NCI-H524 (cell line): ENCODE measurements at regions not wholly inside any gene's neighbourhood (a gene's known extent, or its start where the extent isn't known, plus 50 kb on each side); places are given as distances from the start of the nearest gene placed in this dataset.

Experiments
- DNase-seq, 2 experiments: peaks; one replicate each; lab custom pipeline; 2025; lab: John Stamatoyannopoulos, UW

GRCh38 chr10:131689486-131689885, 211.3 kb upstream of the PPP2R2D start:
- no peak for DNase-seq

- no peak for DNase-seq
Measured at GRCh38 chr10:131689954-131690757, 210.7 kb upstream of the PPP2R2D start.

GRCh38 chr10:131690805-131691239, 210.0 kb upstream of the PPP2R2D start:
- DNase-seq = no peak

GRCh38 chr10:131691481-131692090, 209.2 kb upstream of the PPP2R2D start:
- no peak for DNase-seq

GRCh38 chr10:131692176-131692575, 208.6 kb upstream of the PPP2R2D start:
- no peak for DNase-seq

GRCh38 chr10:131692686-131693334, 208.0 kb upstream of the PPP2R2D start:
- DNase-seq = no peak

GRCh38 chr10:131693766-131694165, 207.0 kb upstream of the PPP2R2D start:
- DNase-seq = no peak

GRCh38 chr10:131694168-131694780, 206.5 kb upstream of the PPP2R2D start:
- DNase-seq = no peak

GRCh38 chr10:131694781-131695495, 205.9 kb upstream of the PPP2R2D start:
- DNase-seq = no peak

GRCh38 chr10:131695496-131696165, 205.2 kb upstream of the PPP2R2D start:
- DNase-seq = no peak

GRCh38 chr10:131697476-131698128, 203.2 kb upstream of the PPP2R2D start:
- peak in 1 of 2 experiments; percentile 16 for DNase-seq

GRCh38 chr10:131698232-131698631, 202.6 kb upstream of the PPP2R2D start:
- DNase-seq = no peak

GRCh38 chr10:131698986-131699385, 201.8 kb upstream of the PPP2R2D start:
- DNase-seq = no peak

- no peak for DNase-seq
Measured at GRCh38 chr10:131700032-131700431, 200.8 kb upstream of the PPP2R2D start.

- no peak for DNase-seq
Measured at GRCh38 chr10:131700506-131700905, 200.3 kb upstream of the PPP2R2D start.

- no peak for DNase-seq
Measured at GRCh38 chr10:131701131-131701947, 199.5 kb upstream of the PPP2R2D start.

GRCh38 chr10:131702531-131703356, 198.1 kb upstream of the PPP2R2D start:
- DNase-seq = no peak

GRCh38 chr10:131703541-131703940, 197.3 kb upstream of the PPP2R2D start:
- no peak for DNase-seq

- no peak for DNase-seq
Measured at GRCh38 chr10:131703941-131704340, 196.9 kb upstream of the PPP2R2D start.
